GM19324 (cell line): ENCODE measurements at regions not wholly inside any gene's neighbourhood (a gene's known extent, or its start where the extent isn't known, plus 50 kb on each side); places are given as distances from the start of the nearest gene placed in this dataset.

Experiments used
- ATAC-seq: cut with Tn5 transposase; IDR thresholded peaks from one replicate; pipeline ENCODE4 v1.9.1; 2021; ENCODE audit warnings: mild to moderate bottlenecking, moderate library complexity; ENCODE audit not compliant: unreplicated experiment, low FRiP score

GRCh38 chr20:39898467-39898852, 790.6 kb downstream of the MAFB start:
- no peak for ATAC-seq

- ATAC-seq = no peak
These were observed 791.1 kb downstream of the MAFB start for GRCh38 chr20:39897781-39898466.

- ATAC-seq = no peak
These were observed 792.0 kb downstream of the MAFB start for GRCh38 chr20:39897058-39897457.

GRCh38 chr20:39894067-39894466, 795.0 kb downstream of the MAFB start:
- no peak for ATAC-seq

GRCh38 chr20:39893003-39893685, 795.9 kb downstream of the MAFB start:
- no peak for ATAC-seq

DNA sequence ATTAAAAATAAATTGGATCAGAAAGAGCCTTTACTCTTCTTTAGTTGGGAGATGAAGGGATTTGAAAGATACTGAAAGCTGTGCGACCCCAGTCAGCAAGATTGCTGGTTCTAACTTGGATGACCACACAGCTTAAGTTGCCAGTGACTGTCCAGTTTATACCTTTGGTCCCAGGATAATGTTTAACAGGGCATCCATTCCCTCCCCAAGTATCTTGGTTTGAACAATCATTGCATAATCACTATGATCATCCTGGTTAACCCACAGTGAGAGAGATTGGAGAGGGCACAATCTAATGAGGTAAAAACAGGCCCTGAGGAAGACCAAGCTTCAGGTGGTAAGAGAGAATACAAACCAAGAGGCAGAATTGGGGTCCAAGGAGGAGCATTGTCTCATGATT, 798.3 kb downstream of the MAFB start:
- no peak for ATAC-seq

GRCh38 chr20:39888310-39888709, 800.7 kb downstream of the MAFB start:
- ATAC-seq = no peak

GRCh38 chr20:39886650-39887190, 802.3 kb downstream of the MAFB start:
- no peak for ATAC-seq

DNA sequence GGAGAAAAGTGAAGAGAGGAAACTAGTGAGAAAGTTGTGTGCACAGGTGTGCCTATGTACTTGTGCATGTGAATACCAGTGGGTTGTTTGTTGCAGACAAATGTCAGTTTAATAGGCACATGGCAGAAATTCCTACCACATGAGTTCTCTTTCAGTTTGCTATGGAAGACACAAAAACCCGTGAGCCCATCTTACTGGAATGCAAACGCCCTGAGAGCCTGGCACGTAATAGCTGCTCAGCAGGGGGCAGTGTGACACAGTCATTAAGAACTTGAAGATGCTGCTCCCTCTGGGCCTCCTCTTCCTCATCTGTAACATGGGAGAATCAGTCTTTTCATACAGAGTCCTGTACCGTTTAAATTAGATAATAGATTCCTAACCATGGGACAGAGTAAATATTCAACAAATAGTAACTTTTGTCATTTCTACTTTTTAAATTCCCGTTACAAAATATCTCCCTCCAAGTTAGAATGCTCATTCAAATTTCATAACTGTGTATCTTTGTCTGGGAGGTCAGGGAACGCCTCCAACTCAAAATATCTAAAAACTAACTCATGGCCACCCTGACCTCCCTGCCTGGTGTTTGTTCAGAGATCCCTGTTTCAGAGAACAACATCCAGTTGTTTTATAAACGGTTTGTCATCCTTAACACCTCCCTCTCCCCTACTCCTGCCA, 802.9 kb downstream of the MAFB start:
- no peak for ATAC-seq

DNA sequence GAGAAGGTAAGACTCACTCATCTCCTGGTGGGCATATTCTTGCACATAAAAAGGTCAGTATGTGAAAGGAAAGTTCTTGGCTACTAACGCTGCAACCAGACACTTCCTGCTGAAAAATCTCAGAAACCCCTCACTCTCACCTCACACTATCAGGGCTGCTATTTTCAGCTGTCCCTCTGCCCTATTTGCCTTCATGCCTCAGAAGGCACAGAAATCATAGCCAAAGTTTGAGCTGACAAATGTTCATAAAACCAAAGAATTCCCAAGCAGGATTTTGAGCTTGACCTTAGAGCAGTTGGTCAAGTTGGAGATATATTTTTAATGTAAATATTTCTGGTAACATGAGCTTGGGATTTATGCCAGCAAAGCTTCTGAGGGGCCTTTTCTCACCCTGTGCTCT, 806.2 kb downstream of the MAFB start:
- ATAC-seq = no peak

GRCh38 chr20:39880890-39881289, 808.1 kb downstream of the MAFB start:
- ATAC-seq = no peak

GRCh38 chr20:39879296-39879695, 809.7 kb downstream of the MAFB start:
- no peak for ATAC-seq

DNA sequence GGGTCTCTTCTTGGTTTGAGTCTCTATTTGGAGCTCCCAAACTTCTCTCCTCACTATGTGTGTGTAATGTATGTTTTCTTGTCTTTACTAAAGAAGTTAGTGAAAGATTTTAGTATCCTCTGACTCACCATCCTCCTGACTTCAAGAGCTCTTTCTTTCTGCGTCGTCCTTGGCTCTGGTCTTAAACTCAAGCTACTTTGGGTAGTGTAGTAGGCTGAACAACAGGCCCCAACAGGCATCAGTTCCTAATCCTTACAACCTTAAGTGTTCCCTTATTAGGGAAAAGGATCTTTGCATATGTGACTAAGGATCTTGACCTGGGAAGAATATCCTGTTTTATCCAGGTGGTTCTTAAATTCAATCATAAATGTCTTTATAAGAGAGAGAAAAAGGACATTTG, 810.2 kb downstream of the MAFB start:
- ATAC-seq = no peak

- no peak for ATAC-seq
These were observed 810.7 kb downstream of the MAFB start for GRCh38 chr20:39878320-39878719.

DNA sequence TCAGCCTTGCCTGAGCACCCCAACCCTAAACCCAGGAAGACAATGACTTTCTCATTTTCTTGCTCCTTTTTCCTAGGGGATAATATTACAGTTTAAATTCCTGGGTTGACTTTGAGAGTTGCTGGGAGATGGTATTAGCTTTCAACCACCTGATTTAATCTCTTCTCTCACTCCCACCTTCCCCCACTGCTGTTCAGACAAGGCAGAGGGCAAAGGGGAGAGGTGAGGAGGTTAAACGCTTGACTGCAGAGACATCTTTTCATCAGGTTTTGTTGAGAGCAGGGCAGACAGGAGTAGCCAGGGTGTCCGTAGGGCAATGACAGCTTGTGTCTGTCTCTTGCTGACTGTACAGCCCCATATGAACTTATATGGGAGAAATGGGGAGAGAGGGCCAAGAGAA, 811.2 kb downstream of the MAFB start:
- ATAC-seq = no peak

DNA sequence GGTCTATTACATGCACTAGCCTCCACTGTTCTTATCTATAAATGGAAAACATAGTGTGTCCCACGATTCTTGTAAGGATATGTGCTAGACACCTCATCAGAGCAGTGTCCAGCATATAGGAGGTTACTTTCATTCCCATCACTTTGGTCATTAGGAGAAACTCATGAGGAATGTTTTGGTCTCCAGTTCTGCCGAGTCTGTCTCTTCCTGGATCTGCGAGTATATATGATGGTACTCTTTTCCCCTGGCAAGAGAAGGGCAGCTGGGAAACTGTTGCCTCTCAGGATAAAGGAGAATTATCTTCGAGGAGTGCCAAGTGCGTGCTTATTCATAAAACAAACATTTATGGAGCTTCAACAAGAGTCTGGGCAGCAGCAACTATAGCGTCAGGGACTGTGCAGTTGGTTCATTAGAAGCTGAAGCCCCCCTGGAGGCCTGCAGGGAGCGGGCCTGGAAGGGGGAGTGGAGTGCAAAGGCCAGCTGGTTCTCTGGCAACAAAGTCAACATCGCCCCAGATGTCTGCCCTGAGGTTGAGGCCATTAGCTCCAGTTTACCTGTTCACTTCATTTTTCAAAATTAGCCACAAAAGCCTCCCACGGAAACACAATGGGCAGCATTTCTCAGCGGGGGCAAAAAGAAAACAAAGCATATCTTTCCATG, 811.9 kb downstream of the MAFB start:
- ATAC-seq = no peak

GRCh38 chr20:39875492-39876110, 813.4 kb downstream of the MAFB start:
- no peak for ATAC-seq

- peak; percentile 74 for ATAC-seq
These were observed 814.8 kb downstream of the MAFB start for GRCh38 chr20:39874049-39874893.

DNA sequence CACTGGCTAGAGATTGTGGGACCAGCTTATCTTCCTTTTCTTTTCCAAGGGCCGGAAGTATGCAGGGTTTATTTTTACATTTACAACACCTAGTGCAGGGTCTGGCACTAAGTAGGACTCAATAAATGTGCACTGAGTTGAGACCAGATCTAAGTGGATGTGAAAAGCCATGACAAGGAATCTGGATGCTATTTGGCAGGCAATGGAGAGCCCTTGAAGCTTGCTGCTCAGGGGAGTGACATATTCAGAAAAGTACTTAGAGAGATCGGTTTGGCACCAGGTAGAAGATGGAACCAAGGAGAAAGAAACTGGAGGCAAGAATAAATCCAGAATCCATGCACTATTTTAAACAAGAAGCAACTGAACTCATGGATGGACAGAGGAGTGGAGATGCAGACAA, 815.8 kb downstream of the MAFB start:
- no peak for ATAC-seq

GRCh38 chr20:39871013-39871412, 818.0 kb downstream of the MAFB start:
- no peak for ATAC-seq
